ENCODE measurements at regions not wholly inside any gene's neighbourhood (a gene's known extent, or its start where the extent isn't known, plus 50 kb on each side); places are given as distances from the start of the nearest gene placed in this dataset.

DNA sequence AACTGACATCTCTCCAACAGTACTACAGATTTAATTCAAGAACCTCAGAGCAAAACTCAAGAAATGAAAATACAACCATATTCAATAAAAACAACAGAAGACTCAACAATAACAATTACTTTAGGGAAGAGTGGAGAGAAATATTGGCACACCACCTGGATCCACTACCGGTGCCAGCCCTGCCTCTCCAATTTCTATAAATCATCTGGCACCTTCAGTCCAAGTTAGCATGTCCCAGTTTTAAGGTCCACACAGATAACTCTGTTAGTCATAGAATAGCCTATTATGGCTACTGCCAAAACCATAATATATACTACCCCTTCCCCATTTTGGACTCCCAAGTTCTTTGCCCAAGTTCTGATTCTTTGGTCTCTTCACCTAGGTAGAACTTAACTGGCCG lies 69.9 kb upstream of the PSMA6 start:
- TF ChIP-seq, protein P1, sequence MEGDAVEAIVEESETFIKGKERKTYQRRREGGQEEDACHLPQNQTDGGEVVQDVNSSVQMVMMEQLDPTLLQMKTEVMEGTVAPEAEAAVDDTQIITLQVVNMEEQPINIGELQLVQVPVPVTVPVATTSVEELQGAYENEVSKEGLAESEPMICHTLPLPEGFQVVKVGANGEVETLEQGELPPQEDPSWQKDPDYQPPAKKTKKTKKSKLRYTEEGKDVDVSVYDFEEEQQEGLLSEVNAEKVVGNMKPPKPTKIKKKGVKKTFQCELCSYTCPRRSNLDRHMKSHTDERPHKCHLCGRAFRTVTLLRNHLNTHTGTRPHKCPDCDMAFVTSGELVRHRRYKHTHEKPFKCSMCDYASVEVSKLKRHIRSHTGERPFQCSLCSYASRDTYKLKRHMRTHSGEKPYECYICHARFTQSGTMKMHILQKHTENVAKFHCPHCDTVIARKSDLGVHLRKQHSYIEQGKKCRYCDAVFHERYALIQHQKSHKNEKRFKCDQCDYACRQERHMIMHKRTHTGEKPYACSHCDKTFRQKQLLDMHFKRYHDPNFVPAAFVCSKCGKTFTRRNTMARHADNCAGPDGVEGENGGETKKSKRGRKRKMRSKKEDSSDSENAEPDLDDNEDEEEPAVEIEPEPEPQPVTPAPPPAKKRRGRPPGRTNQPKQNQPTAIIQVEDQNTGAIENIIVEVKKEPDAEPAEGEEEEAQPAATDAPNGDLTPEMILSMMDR (IDR thresholded peaks at IDR 0.05; ENCODE audit: low read depth, low read length, missing control alignments) = no peak
- no peak for DNase-seq (ENCODE audit: low read depth)
- no peak overlapping the region for H3K4me3 ChIP-seq (ENCODE audit: low read depth, low read length)

DNA sequence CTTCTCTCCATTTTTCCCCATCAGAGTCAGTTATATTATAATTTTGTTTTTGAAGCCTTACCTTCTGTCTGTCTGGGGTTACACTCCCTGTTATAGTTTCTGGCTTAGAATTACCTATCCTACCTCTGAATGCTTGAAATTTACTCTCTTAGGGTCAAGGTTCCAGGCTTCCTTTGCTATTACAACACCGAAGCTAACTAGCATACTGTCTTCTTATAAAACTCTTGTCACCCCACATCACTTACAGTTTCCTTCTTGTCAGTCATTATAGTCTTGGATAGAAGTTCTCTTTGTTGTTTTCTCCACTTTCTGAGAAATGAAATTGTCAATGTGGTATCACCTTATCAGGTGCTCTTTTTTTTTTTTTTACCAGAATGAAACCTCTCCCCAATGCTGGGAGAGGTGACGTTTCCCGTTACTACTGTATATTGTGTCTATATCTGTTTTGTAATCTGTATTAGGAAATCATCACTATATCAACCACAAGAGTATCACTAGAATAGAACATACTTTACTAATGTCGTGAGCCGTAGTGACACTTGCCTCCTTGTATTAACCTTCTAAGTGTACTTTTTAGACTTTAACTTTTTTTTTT lies 69.2 kb upstream of the PSMA6 start:
- DNase-seq (ENCODE audit: low read depth) = no peak
- TF ChIP-seq, protein P1 (IDR thresholded peaks at IDR 0.05; ENCODE audit: low read depth, low read length, missing control alignments) = no peak

DNA sequence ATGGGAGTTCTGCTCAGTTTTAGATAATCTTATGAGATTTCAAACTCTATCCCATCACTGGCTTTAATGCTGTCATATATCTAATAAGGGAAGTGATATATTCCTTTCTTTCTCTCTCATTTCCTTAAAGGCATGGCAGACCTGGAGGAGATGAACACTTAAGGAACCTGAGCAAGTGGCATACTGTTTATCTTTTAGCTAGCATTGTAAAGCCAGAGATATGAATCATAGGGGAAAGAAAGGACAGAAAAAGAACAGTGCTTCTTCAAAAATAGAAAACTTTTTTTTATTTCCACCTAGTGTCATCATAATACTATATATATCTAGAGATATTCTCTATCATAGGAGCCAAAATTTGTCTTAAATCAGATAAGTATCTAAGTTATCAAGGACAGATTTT lies 68.3 kb upstream of the PSMA6 start:
- no peak overlapping the region for H3K4me3 ChIP-seq (ENCODE audit: low read depth, low read length)
- DNase-seq (ENCODE audit: low read depth) = no peak
- TF ChIP-seq, protein P1 (IDR thresholded peaks at IDR 0.05; ENCODE audit: low read depth, low read length, missing control alignments) = no peak

More for the DNA sequence above, 69.2 kb upstream of the PSMA6 start:
- no peak overlapping the region for H3K4me3 ChIP-seq (ENCODE audit: low read depth, low read length)

GRCh38 chr14:35224615-35225014 lies 67.6 kb upstream of the PSMA6 start:
- DNase-seq (ENCODE audit: low read depth) = no peak
- TF ChIP-seq, protein P1 (IDR thresholded peaks at IDR 0.05; ENCODE audit: low read depth, low read length, missing control alignments) = no peak
- H3K4me3 ChIP-seq (ENCODE audit: low read depth, low read length) = no peak overlapping the region

- no peak for DNase-seq (ENCODE audit: low read depth)
These were observed 62.9 kb upstream of the PSMA6 start for GRCh38 chr14:35229084-35229791.

GRCh38 chr14:35229792-35230089 lies 62.4 kb upstream of the PSMA6 start:
- no peak for DNase-seq (ENCODE audit: low read depth)
- TF ChIP-seq, protein P1 (IDR thresholded peaks at IDR 0.05; ENCODE audit: low read depth, low read length, missing control alignments) = no peak
- no peak overlapping the region for H3K4me3 ChIP-seq (ENCODE audit: low read depth, low read length)

More at GRCh38 chr14:35229084-35229791, 62.9 kb upstream of the PSMA6 start:
- no peak overlapping the region for H3K4me3 ChIP-seq (ENCODE audit: low read depth, low read length)
- TF ChIP-seq, protein P1 (IDR thresholded peaks at IDR 0.05; ENCODE audit: low read depth, low read length, missing control alignments) = peak; percentile 28

Measured in GM12864 (cell line).